ENCODE measurements at regions not wholly inside any gene's neighbourhood (a gene's known extent, or its start where the extent isn't known, plus 50 kb on each side); places are given as distances from the start of the nearest gene placed in this dataset.
A peak's percentile ranks its signal among the peaks of the same experiment; 100 is the strongest.

DNA sequence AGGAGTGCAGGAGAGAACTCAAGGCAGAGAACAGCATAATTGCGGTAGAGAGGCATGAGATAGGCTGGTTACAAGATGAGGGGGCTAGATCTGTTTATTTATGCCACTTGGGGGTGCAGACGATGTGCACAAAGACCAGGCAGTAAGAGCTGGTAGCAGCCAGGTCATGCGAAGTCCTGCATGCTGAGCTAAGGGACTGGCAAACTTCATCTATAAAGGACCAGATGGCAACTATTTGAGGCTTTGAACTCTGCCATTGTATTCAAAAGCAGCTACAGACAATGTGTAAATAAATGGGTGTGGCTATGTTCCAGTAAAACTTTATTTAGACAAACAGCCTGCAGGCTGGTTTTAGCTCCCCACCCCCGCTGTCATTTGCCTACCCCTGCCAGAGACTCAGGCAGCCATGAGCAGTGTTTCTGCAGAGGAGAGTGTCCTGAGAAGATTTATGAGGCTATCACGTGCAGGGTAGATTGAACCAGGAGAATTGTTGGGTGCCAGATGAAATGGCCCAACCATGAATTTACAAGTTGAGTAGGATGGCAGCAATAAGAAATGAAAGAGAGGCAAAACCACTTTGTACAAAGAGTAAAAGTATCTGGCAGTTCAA, 253.4 kb upstream of the MOCS1 start:
- Histone ChIP-seq H2AFZ (ENCODE audit: low read length) (no peak overlapping the region), H3K27me3 (ENCODE audit: insufficient read depth, low read length) (no peaks in the 10 kb centered on the region)
- DNase-seq (ENCODE audit: insufficient read length, low spot score, missing footprints), result no peak

GRCh38 chr6:40185486-40185885, 251.2 kb upstream of the MOCS1 start:
- TF ChIP-seq, protein P1, sequence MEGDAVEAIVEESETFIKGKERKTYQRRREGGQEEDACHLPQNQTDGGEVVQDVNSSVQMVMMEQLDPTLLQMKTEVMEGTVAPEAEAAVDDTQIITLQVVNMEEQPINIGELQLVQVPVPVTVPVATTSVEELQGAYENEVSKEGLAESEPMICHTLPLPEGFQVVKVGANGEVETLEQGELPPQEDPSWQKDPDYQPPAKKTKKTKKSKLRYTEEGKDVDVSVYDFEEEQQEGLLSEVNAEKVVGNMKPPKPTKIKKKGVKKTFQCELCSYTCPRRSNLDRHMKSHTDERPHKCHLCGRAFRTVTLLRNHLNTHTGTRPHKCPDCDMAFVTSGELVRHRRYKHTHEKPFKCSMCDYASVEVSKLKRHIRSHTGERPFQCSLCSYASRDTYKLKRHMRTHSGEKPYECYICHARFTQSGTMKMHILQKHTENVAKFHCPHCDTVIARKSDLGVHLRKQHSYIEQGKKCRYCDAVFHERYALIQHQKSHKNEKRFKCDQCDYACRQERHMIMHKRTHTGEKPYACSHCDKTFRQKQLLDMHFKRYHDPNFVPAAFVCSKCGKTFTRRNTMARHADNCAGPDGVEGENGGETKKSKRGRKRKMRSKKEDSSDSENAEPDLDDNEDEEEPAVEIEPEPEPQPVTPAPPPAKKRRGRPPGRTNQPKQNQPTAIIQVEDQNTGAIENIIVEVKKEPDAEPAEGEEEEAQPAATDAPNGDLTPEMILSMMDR (IDR thresholded peaks at IDR 0.05; ENCODE audit: extremely low read depth, low read depth, low read length), result no peak
- no peaks in the 10 kb centered on the region for H3K9me3 ChIP-seq (ENCODE audit: low read depth, low read length)
- no peaks in the 10 kb centered on the region for H3K79me2 ChIP-seq (ENCODE audit: insufficient read depth, low read length)
- H3K27me3 ChIP-seq (ENCODE audit: insufficient read depth, low read length), result no peaks in the 10 kb centered on the region
- no peak overlapping the region for H3K27ac ChIP-seq (ENCODE audit: low read depth, low read length)
- no peaks in the 10 kb centered on the region for H4K20me1 ChIP-seq (ENCODE audit: insufficient read depth, low read length)
- no peak overlapping the region for H2AFZ ChIP-seq (ENCODE audit: low read length)
- DNase-seq (ENCODE audit: insufficient read length, low spot score, missing footprints), result no peak
- no peaks in the 10 kb centered on the region for H3K36me3 ChIP-seq (ENCODE audit: insufficient read depth, low read length)
- H3K4me1 ChIP-seq (ENCODE audit: insufficient read depth, low read length), result no peaks in the 10 kb centered on the region
- no peak overlapping the region for H3K4me2 ChIP-seq (ENCODE audit: insufficient read depth, low read length)
- H3K4me3 ChIP-seq (ENCODE audit: insufficient read depth, low read length), result no peak overlapping the region

More for the DNA sequence above, 253.4 kb upstream of the MOCS1 start:
- H3K4me1 ChIP-seq (ENCODE audit: insufficient read depth, low read length), result no peaks in the 10 kb centered on the region
- H3K9me3 ChIP-seq (ENCODE audit: low read depth, low read length), result no peaks in the 10 kb centered on the region
- H3K36me3 ChIP-seq (ENCODE audit: insufficient read depth, low read length), result no peaks in the 10 kb centered on the region
- TF ChIP-seq, protein P1 (IDR thresholded peaks at IDR 0.05; ENCODE audit: extremely low read depth, low read depth, low read length), result no peak
- no peak overlapping the region for H3K27ac ChIP-seq (ENCODE audit: low read depth, low read length)
- H3K4me2 ChIP-seq (ENCODE audit: insufficient read depth, low read length), result no peak overlapping the region
- no peak overlapping the region for H3K4me3 ChIP-seq (ENCODE audit: insufficient read depth, low read length)
- no peaks in the 10 kb centered on the region for H4K20me1 ChIP-seq (ENCODE audit: insufficient read depth, low read length)
- no peaks in the 10 kb centered on the region for H3K79me2 ChIP-seq (ENCODE audit: insufficient read depth, low read length)

- H3K27me3 ChIP-seq (ENCODE audit: insufficient read depth, low read length), result no peaks in the 10 kb centered on the region
- no peaks in the 10 kb centered on the region for H3K9me3 ChIP-seq (ENCODE audit: low read depth, low read length)
- DNase-seq (ENCODE audit: insufficient read length, low spot score, missing footprints), result peak; percentile 39
- H3K27ac ChIP-seq (ENCODE audit: low read depth, low read length), result no peak overlapping the region
- H3K4me1 ChIP-seq (ENCODE audit: insufficient read depth, low read length), result no peaks in the 10 kb centered on the region
- no peak overlapping the region for H3K4me3 ChIP-seq (ENCODE audit: insufficient read depth, low read length)
- no peak overlapping the region for H3K4me2 ChIP-seq (ENCODE audit: insufficient read depth, low read length)
- TF ChIP-seq, protein P1 (IDR thresholded peaks at IDR 0.05; ENCODE audit: extremely low read depth, low read depth, low read length), result no peak
- H3K79me2 ChIP-seq (ENCODE audit: insufficient read depth, low read length), result no peaks in the 10 kb centered on the region
- H3K36me3 ChIP-seq (ENCODE audit: insufficient read depth, low read length), result no peaks in the 10 kb centered on the region
- H4K20me1 ChIP-seq (ENCODE audit: insufficient read depth, low read length), result no peaks in the 10 kb centered on the region
- H2AFZ ChIP-seq (ENCODE audit: low read length), result no peak overlapping the region
Measured at GRCh38 chr6:40183902-40184301, 249.6 kb upstream of the MOCS1 start.

GRCh38 chr6:40181367-40181766, 247.1 kb upstream of the MOCS1 start:
- no peak for DNase-seq (ENCODE audit: insufficient read length, low spot score, missing footprints)
- Histone ChIP-seq H3K79me2 (ENCODE audit: insufficient read depth, low read length) (no peaks in the 10 kb centered on the region), H4K20me1 (ENCODE audit: insufficient read depth, low read length) (no peaks in the 10 kb centered on the region), H3K4me1 (ENCODE audit: insufficient read depth, low read length) (no peaks in the 10 kb centered on the region), H3K4me3 (ENCODE audit: insufficient read depth, low read length) (no peak overlapping the region), H3K36me3 (ENCODE audit: insufficient read depth, low read length) (no peaks in the 10 kb centered on the region), H3K4me2 (ENCODE audit: insufficient read depth, low read length) (no peak overlapping the region), H2AFZ (ENCODE audit: low read length) (no peak overlapping the region), H3K27ac (ENCODE audit: low read depth, low read length) (no peak overlapping the region), H3K9me3 (ENCODE audit: low read depth, low read length) (no peaks in the 10 kb centered on the region), H3K27me3 (ENCODE audit: insufficient read depth, low read length) (no peaks in the 10 kb centered on the region)
- TF ChIP-seq, protein P1 (IDR thresholded peaks at IDR 0.05; ENCODE audit: extremely low read depth, low read depth, low read length), result no peak
